Activated naive CD4-positive, alpha-beta T cell treated with anti-CD3 and anti-CD28 coated beads, Interleukin-2, amount 50 U/mL, for 72 hours (primary cell): ENCODE measurements at regions not wholly inside any gene's neighbourhood (a gene's known extent, or its start where the extent isn't known, plus 50 kb on each side); places are given as distances from the start of the nearest gene placed in this dataset.
"Not testable (repeated sequence)": the region's sequence is repeated elsewhere in the genome, so short reads cannot be mapped to it uniquely, and the experiment has no call there.

Source experiments
- ATAC-seq, 2 donors: fragments of 150-1000 bp; cut with Tn5 transposase; 2 replicates each; pipeline ENCODE4 v1.10.0; 2021; ENCODE audit warnings: mild to moderate bottlenecking in 2 of 2, moderate library complexity in 2 of 2
- DNase-seq, 2 donors: peaks; one replicate each; pipeline ENCODE4 v3.0.0; 2021 to 2022; ENCODE audit warnings: low spot score in 2 of 2
- H3K27ac Mint-ChIP-seq, 2 donors: one replicate each; pipeline ENCODE4 v1.8.0; 2022; ENCODE audit warnings: mild to moderate bottlenecking in 2 of 2, mixed read lengths in 2 of 2
- H3K36me3 Mint-ChIP-seq, 2 donors: one replicate each; pipeline ENCODE4 v1.8.0; 2022; ENCODE audit warnings: mixed read lengths in 2 of 2
- H3K9me3 Mint-ChIP-seq, 2 donors: one replicate each; pipeline ENCODE4 v1.8.0; 2022; ENCODE audit warnings: mixed read lengths in 2 of 2

DNA sequence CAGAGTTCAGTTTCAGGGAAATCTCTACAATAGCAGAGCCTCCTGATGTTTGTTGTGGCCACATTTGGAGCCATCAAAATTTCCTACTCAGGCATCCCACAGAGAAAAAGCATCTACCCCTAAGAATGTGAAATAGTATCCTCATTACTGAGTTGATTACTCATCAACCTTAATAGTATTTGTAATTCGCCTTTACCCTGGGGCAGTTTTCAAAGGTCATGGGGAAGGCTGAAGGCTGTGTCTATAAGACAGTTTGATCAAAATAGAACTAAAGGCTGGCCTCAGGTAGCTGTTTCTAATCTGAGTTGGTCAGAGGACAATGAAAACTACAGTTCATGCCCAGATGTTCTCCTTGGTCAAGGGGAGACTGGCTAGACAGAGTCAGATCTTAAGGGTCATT lies 189.7 kb downstream of the ZNF92 start:
- H3K9me3 Mint-ChIP-seq, ATAC-seq, H3K27ac Mint-ChIP-seq, H3K36me3 Mint-ChIP-seq, DNase-seq: not testable (repeated sequence)

DNA sequence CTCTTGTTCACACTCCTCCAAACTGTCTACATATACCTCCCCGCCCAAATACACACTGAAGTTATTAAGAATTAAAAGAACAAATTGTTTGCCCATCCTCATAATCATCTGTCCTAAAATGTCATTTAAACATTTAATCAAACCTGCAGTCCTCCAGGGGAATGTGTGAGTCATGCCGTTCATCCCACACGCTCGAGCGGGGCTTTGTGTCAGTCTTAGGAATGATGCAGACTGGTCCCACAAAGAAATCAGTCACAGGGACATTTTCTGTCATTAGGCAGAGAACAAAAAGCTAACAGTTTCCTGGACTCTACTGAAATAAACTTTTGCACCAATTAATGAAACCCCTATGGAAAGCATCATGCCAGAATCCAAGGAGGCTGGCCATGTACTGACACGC lies 194.6 kb downstream of the ZNF92 start:
- DNase-seq, ATAC-seq, H3K9me3 Mint-ChIP-seq, H3K27ac Mint-ChIP-seq, H3K36me3 Mint-ChIP-seq: not testable (repeated sequence)

GRCh38 chr7:65570990-65571389 lies 197.3 kb downstream of the ZNF92 start:
- not testable (repeated sequence) for H3K36me3 Mint-ChIP-seq, ATAC-seq, DNase-seq, H3K9me3 Mint-ChIP-seq, H3K27ac Mint-ChIP-seq

GRCh38 chr7:65572581-65572980 lies 198.9 kb downstream of the ZNF92 start:
- H3K36me3 Mint-ChIP-seq, H3K9me3 Mint-ChIP-seq, H3K27ac Mint-ChIP-seq, ATAC-seq, DNase-seq: not testable (repeated sequence)

GRCh38 chr7:65576370-65576769 lies 202.7 kb downstream of the ZNF92 start:
- H3K9me3 Mint-ChIP-seq, ATAC-seq, H3K36me3 Mint-ChIP-seq, H3K27ac Mint-ChIP-seq, DNase-seq: not testable (repeated sequence)

DNA sequence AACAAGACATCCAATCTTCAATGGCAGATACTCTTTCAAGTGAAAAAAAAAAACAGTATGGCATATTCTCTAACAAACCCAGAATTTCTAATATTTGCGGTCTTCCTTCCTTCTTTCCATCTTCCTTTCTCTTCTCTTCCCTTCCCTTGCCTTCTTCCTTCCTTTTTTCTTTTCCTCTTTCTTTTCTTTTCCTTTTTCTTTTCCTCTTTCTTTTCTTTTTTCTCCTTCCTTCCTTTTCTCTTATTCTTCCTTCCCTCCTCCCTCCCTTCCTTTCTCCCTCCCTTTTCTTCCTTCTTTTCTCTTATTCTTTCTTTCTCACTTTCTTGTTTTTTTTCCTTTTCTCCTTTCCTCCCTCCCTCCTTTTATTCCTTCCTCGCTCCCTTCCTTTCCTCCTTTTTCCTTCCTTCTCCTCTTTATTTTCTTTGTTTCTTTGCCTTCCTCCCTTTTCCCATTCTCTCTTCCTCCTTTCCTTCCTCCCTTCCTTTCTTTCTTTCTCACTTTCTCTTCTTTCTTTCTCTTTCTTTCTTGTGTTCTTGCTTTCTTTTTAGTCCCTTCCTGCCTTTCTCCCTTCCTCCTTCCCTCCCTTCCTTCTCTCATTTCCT lies 209.0 kb downstream of the ZNF92 start:
- H3K27ac Mint-ChIP-seq, H3K36me3 Mint-ChIP-seq, DNase-seq, ATAC-seq, H3K9me3 Mint-ChIP-seq: not testable (repeated sequence)

DNA sequence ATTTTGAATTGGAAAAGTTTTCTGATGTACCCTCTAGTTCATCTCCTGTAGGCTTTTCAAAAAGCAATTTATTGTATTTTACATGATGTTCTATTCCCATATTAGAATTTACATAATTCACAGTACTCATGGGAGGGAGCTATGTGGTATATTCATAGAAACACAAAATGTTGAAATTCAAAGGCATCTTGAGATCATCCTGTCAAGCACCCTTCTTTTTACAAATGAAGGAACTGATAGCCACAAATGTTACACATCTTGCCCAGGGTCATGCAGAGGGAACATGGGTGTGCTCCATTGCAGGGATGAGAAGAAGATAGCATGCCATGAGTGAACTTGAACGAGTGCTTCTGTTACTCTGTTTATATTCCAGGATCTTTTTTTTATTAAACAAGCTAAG lies 228.8 kb downstream of the ZNF92 start:
- H3K27ac Mint-ChIP-seq, H3K36me3 Mint-ChIP-seq, ATAC-seq, H3K9me3 Mint-ChIP-seq, DNase-seq: not testable (repeated sequence)

DNA sequence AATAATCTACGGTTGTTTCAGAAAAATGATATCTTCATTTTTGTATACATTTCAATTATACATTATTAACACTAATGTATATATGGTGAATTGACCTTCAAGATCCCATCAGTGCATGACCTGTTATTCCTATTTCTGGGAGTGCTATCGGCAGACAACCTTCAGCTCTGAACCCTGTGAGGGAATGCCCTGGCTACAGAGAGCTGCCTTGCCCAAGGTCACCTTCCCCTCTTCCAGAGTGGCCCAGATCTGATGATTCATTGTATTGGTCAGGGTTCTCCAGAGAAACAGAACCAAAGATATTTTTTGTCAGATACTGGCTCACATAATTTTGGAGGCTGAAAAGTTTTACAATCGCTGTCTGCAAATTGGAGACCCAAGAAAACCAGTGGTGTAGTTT lies 235.5 kb downstream of the ZNF92 start:
- H3K9me3 Mint-ChIP-seq: no peaks in the 10 kb centered on the region
- DNase-seq: no peak
- no peak for ATAC-seq
- no peaks in the 10 kb centered on the region for H3K36me3 Mint-ChIP-seq
- H3K27ac Mint-ChIP-seq: no peak overlapping the region

GRCh38 chr7:65613644-65614289 lies 240.1 kb downstream of the ZNF92 start:
- not testable (repeated sequence) for H3K27ac Mint-ChIP-seq, H3K9me3 Mint-ChIP-seq, DNase-seq, ATAC-seq, H3K36me3 Mint-ChIP-seq

- not testable (repeated sequence) for H3K9me3 Mint-ChIP-seq, H3K27ac Mint-ChIP-seq, DNase-seq, ATAC-seq, H3K36me3 Mint-ChIP-seq
Measured at GRCh38 chr7:65616111-65616510, 242.5 kb downstream of the ZNF92 start.

DNA sequence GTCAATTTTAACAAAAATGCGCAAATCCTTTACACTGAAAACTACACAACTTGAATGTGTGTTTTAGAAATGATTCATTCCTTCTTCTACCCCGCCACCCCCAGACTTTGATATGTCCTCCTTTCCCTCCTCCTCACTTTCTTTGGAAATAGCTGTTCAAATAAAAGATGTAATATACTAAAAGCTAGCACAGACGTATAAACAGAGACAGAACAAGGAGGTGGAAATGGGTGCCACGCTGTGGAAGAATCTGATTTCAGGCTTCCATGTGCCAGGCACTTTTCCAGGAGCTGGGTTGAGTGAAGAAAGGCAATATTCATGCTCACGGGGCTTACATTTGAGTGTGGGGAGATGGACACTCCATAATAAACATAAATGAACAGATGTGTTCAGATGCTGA lies 246.6 kb downstream of the ZNF92 start:
- not testable (repeated sequence) for H3K27ac Mint-ChIP-seq, H3K36me3 Mint-ChIP-seq, H3K9me3 Mint-ChIP-seq, DNase-seq, ATAC-seq

- H3K9me3 Mint-ChIP-seq, ATAC-seq, H3K36me3 Mint-ChIP-seq, H3K27ac Mint-ChIP-seq: not testable (repeated sequence)
- DNase-seq: peak in 1 of 2 donors; percentile 39
Measured at GRCh38 chr7:65621580-65622201, 248.0 kb downstream of the ZNF92 start.

DNA sequence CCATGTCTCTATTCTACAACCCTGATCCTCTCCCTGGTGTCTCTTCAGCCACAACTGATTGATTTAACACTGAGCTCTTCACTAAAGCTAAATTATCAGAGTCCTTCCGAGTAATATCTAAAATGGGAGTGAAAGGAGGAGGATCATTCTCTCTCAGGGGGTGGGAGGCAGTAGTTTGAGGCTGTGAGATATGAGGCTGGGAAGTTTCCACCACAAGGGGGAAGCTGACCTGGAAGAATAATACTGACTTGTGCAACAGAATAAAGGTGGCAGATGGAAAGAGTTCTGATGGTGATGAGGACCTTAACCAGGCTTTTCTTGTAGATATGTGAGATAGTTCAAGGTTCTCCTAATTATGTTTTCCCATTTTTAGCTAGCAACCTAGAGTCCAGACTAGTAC lies 241.6 kb upstream of the VKORC1L1 start:
- not testable (repeated sequence) for H3K36me3 Mint-ChIP-seq, DNase-seq, ATAC-seq, H3K27ac Mint-ChIP-seq, H3K9me3 Mint-ChIP-seq

DNA sequence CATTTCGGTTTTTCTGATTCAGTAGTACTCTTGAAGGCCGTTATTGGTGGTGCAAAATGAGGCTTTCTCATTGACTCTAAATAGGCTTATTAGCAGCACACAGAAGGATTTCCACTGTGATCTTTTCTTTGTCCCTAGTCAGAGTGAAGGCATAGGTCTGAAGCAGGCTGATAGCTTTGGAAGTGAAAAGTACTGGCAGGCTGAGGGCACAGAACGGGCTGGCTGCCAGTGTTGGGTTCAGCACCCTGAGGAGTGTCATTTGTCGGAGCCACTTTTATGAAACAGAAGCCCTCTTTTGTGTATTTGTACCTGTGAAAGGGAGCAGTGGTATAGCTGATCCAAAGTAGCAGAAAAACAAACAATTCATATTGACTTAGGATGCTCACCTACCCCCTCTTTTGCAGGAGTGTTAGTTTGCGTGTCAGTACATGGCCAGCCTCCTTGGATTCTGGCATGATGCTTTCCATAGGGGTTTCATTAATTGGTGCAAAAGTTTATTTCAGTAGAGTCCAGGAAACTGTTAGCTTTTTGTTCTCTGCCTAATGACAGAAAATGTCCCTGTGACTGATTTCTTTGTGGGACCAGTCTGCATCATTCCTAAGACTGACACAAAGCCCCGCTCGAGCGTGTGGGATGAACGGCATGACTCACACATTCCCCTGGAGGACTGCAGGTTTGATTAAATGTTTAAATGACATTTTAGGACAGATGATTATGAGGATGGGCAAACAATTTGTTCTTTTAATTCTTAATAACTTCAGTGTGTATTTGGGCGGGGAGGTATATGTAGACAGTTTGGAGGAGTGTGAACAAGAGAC lies 239.1 kb upstream of the VKORC1L1 start:
- not testable (repeated sequence) for H3K27ac Mint-ChIP-seq, H3K9me3 Mint-ChIP-seq, DNase-seq, ATAC-seq, H3K36me3 Mint-ChIP-seq

DNA sequence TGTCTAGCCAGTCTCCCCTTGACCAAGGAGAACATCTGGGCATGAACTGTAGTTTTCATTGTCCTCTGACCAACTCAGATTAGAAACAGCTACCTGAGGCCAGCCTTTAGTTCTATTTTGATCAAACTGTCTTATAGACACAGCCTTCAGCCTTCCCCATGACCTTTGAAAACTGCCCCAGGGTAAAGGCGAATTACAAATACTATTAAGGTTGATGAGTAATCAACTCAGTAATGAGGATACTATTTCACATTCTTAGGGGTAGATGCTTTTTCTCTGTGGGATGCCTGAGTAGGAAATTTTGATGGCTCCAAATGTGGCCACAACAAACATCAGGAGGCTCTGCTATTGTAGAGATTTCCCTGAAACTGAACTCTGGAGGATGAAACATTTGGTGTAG lies 234.0 kb upstream of the VKORC1L1 start:
- not testable (repeated sequence) for H3K9me3 Mint-ChIP-seq, ATAC-seq, H3K36me3 Mint-ChIP-seq, H3K27ac Mint-ChIP-seq, DNase-seq

- not testable (repeated sequence) for ATAC-seq, H3K36me3 Mint-ChIP-seq, H3K27ac Mint-ChIP-seq, DNase-seq, H3K9me3 Mint-ChIP-seq
Measured at GRCh38 chr7:65639717-65640116, 233.2 kb upstream of the VKORC1L1 start.

DNA sequence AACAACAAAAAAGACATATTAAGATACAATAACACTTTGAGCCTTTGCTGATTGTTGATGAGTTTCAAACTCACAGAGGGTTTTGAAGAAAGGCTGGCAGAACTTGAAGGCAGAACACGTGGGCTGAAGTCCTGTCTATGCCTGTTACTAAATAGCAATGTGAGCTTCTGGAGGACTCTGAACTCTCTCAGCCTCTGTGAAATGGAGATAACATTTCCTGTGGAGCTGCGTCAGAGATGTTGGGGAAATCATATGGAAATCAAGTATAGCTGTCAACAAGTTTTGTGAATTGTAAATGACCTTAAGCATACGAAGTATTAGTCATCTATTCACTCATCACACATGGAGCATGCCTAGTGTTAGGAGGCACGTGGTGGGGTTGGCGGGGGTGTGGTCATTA lies 229.4 kb upstream of the VKORC1L1 start:
- H3K9me3 Mint-ChIP-seq, ATAC-seq, H3K27ac Mint-ChIP-seq, DNase-seq, H3K36me3 Mint-ChIP-seq: not testable (repeated sequence)
